Central memory CD4-positive, alpha-beta T cell (primary cell): ENCODE measurements at regions not wholly inside any gene's neighbourhood (a gene's known extent, or its start where the extent isn't known, plus 50 kb on each side); places are given as distances from the start of the nearest gene placed in this dataset.
"Not testable (repeated sequence)": the region's sequence is repeated elsewhere in the genome, so short reads cannot be mapped to it uniquely, and the experiment has no call there.

Experiments used
- DNase-seq: peaks from one replicate; pipeline ENCODE4 v3.0.0; 2022

DNA sequence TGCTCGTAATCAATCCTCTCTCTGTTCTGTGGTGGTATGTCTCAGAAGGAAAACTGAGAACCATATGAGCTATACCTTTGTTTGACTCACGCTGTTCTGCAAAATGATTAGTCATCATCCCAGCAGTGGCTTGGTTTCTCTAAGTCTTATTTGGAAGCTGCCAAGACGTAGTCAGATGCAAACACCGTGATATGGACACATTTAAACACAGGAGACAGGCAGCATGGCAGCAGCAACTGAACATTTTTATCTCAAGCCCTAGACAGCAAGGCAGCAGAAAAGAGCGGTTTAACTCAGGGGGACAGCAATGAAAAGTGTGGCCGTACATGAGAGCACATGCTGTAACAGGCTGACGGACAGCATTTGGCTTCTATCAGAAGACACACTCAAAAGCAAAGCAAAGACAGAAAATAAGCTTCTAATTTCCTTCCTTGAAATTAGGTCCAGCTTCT is 1295.1 kb downstream of the EPHA7 start:
- no peak for DNase-seq

- DNase-seq = no peak
These were observed 1296.6 kb downstream of the EPHA7 start for GRCh38 chr6:92122746-92123145.

DNA sequence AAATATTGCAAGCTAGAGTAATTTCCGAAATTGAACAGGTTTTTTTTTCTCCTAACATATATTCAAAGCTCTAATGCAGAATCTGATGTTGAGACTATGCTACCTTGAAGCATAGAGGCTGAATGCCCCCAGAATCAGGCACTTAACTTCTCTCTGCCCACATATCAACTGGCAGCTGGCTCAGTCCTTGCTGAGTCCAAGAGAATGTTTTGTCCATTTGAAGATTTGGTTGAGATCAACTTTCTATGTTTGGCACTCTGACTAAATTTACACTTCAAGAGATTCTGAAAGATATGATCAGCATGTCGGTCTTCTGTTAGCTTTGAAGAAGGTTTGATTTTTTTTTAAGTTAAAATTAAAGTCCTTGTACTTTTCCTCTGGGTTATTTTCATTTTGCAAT is 1298.1 kb downstream of the EPHA7 start:
- no peak for DNase-seq

GRCh38 chr6:92117800-92118199 is 1301.6 kb downstream of the EPHA7 start:
- DNase-seq = no peak

DNA sequence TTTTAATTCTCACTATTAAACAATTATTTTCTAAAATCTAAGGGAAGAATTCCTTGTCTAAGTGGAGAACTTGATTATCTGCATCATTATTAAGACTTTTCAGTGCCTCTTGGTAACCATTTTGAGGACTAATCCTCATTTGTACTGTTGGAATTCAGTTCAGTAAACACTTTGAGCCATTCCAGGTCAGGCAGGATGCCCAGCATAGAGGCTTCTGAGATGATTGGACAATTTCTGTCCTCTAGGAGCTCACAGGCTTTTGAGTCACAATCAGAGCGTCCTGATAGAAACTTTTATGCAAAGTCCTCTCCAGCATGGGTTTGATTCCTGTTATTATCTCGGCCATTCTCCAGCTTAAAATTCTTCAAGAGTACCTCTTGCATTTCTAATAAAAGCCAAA is 1304.6 kb downstream of the EPHA7 start:
- no peak for DNase-seq

DNA sequence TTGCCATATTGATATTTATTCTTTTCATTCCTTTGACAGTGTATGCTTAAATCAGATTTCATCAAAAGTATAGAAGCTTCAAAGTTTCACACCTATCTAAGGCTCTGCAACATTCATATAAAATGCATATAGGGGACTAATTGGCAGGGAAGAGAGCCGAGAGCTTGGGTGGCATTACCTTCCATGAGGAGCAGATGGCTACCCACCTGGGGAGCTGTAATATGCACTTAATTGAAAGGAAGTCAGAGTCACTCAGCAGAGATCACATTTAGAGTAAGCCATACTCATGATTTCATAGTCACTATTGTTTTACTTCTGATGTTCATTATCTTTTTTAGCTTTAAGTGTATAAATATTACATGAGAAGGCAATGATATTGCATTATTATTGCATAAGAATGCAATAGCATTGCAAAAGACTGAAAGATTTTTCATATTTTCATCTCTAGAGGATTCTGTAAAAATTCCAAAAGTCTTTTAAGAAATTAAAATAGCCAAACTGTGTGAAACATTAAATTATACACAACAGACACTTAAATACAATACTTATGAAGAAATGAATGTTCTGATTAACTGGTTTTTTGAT is 1305.2 kb downstream of the EPHA7 start:
- no peak for DNase-seq

GRCh38 chr6:92111386-92111785 is 1308.0 kb downstream of the EPHA7 start:
- no peak for DNase-seq

DNA sequence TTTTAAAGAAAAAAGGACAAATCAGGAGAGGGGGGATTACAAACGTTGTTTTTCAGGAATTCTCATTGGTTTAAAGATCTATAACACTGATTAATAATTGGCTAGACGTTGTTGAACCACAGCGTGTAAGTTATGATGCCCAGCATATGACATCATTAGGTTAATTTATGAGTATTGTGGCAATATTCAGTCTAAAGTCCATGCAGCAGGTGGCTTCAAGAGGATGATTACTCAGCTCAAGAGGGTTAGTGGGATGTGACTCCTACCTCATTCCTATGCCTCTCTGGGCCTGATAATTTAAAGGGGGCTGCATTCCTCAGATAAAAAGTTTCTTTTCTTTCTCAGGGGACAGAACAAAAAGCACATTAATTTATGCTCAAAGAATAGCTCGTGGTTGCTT is 1309.0 kb downstream of the EPHA7 start:
- DNase-seq = no peak

- DNase-seq = no peak
These were observed 1309.4 kb downstream of the EPHA7 start for GRCh38 chr6:92109956-92110355.

DNA sequence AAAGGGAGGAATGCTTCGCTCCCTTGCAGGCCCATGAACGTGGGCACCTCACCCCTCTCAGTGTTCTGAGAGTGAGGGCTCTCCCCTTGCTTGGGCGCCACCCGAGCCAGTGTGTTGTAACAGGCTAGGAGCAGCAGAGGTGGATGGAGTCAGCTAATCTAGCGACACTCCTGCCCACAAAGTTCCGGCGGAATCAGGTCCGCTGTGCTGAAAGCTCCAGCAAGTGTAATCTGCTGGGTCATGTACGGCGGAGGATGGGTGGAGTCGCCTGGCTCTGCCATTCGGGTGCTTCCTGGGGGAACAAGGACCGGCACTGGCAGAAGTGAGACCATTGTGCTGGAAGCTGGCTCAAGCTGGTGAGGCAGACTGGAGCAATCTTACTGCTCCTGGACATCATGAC is 1310.1 kb downstream of the EPHA7 start:
- no peak for DNase-seq

DNA sequence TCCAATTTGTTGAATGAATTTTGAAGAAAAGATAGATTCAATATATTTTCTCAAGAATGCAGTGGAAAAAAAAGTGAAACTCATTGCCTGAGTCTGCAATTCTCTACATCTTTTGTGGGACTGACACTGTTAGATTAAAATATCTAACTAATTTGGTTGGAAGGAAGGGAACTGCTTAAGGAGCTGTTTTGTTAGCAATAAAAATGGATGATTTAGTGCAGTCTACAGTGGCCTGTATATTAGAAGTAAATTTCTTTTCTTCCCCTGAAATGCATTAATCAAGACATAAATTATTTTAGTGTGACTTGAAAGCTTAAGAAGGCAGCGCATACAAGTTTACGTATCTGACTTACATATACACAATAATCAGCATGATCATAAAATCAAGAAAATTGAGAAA is 1332.6 kb downstream of the EPHA7 start:
- no peak for DNase-seq

DNA sequence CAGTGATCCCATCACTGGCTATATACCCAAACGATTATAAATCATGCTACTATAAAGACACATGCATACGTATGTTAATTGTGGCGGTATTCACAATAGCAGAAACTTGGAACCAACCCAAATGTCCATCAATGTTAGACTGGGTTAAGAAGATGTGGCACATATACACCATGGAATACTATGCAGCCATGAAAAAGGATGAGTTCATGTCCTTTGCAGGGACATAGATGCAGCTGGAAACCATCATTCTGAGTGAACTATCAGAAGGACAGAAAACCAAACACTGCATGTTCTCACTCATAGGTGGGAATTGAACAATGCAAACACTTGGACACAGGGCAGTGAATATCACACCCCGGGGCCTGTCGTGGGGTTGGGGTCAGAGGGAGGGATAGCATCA is 1335.4 kb downstream of the EPHA7 start:
- not testable (repeated sequence) for DNase-seq

DNA sequence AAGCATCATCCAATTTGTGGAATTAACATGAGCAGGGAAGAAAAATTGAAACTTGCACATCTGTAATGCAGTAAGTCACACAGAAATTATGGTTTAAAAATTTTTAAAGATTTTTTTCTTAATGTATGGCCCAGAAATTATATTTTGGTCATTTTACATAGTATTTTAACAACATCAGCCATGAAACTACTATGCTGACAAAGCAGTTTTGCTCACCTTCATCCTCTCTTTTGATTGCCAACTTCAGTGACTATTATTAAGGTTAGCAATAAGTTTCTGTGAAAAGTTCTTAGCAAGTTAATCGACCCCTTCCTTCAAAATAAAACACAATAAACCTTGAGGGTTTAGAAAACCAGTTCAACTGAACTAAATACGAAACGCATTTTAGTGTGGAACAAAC is 1347.0 kb downstream of the EPHA7 start:
- no peak for DNase-seq

DNA sequence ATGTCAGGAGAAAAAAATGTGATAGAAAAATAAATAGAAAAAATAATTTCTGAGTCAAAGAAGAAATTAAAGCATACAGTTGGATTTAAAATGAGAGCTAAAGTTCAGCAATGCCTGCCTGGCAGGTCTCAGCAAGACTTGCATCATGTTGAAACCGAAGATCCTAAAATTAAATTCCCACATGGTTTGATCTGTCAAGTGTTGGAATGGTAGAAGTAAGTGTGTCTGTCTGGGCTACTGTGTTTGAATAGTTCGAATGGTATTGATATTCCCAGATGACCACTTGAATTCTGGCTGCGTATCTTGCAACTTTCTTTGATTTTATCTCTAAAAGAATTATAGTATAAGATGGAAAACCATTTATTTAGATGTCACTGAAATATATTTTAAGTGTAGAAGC is 1349.6 kb downstream of the EPHA7 start:
- DNase-seq = no peak

DNA sequence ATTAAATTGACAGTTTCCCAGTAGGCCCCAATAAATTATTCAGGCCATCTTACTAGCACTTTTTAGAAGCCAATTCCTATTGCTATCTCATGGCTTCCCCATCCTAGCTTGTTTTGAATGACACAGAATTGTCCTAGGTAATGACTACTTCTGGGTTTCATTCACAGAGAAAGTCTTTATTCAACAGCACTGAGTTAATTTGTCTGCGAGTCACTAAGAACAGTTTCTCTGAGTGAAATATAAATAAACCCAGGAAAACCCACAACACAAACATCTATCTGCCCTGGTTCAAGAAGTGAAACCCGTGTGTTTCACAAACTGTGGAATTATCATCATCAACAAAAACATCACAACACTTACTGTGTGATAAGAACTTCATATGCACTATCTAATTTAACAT is 1366.8 kb downstream of the EPHA7 start:
- no peak for DNase-seq

GRCh38 chr6:92050216-92050615 is 1369.1 kb downstream of the EPHA7 start:
- no peak for DNase-seq

DNA sequence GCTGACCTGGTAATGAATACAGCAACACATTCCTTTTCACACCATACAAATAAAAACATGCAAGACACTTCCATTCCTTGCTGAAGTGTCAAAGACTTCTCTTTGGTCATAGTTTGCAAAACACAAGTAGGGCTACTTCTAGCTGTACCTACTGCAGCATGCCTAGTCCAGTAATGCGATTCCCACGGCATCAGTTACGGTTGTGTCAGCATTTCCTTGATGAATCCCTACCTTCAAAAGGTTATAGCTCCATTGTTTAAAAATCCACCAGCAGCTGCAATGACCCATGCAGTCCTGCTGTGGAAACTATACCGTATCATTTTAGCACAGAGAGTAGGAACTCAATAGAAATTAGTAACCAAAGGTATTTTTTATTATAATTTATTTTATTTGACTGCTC is 1371.5 kb downstream of the EPHA7 start:
- DNase-seq = no peak

DNA sequence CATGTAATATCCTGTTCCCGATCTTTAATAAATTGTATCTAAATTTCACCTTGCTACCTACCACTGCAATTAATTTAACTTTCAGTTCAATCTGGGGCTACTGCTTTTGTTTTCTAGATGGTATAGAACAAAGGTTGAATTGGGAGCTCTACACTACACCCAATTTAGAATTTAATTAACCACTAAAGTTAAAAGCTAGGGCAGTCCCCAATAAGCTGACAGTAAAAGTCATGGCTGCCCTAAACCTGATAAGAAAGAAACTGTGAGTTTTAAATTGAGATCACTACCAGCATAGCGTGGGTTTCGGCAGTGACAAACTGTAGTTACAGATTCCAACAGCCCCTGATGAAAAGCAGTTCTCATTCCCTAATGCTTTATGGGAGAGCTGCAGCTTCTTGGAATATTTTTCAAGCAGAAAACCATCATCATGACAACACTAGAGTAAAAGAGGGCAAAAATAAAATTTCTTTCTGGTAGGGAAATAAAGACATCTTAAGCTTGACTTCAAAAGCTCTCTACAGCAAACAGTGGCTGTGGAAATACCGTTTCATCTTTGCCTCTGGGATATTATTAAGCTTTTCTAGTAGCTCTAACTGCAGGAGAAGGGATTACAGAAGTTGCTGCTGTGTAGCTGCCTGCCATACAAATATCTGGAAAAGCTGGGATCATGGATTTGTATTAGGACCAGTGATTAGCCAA is 1372.1 kb downstream of the EPHA7 start:
- DNase-seq = no peak

GRCh38 chr6:92044312-92044711 is 1375.0 kb downstream of the EPHA7 start:
- no peak for DNase-seq

DNA sequence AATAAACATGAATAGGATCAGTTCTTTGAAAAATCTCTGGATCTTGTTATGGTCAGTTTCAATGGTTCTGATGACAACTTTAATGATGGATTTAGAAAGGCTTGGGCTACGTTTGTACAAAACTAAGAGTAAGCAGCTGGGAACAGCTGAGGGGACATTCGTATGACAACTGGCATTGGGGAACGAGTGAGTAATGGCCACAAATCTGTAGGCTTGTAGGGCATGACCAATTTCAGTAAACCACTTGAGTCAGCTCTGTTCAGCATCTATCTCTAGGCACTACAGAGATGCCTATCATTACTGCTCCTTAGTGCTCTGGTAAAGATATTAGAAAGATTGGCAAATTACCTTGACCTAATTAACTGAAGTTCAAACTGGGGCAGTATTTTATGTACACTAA is 1375.6 kb downstream of the EPHA7 start:
- no peak for DNase-seq

- no peak for DNase-seq
These were observed 1392.5 kb downstream of the EPHA7 start for GRCh38 chr6:92026878-92027277.

DNA sequence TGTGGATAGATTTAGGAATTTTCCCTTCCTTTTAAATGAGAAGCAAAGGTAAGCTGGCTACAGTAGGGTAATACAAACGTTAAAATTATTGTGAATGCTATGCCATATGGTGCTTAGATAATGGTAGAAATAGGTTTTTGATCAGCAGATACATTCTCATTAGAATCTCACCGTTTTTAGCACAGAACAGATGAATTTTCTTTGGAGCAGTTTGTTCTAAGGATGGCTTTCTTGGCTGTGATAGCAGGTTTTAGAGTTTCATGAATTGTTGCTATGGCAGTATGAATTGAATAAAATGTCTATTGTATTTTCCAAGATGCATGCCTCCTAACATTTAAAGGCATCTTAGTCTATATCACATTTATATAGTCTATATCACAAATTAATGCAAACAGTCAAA is 1394.5 kb downstream of the EPHA7 start:
- no peak for DNase-seq

DNA sequence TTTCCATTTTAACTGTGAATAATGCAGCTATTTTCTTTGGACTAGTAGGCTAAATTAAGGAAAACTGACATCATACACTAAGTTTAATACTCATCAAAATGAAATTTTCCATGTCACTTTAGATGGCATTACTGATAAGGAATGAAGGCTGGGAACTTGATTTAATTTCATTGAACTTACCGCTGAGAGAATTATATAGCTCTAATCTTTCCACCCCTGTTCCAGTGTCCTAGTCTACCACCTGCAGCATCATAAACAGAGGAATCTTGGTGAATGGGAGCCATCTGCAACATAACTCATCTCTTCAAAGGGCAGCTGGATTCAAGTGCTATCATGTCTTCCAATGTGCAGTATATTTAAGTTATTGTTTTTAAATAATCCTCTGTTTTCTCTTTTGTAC is 1395.2 kb downstream of the EPHA7 start:
- DNase-seq = no peak

- no peak for DNase-seq
These were observed 1395.9 kb downstream of the EPHA7 start for GRCh38 chr6:92023410-92023966.
